ENCODE measurements at regions not wholly inside any gene's neighbourhood (a gene's known extent, or its start where the extent isn't known, plus 50 kb on each side); places are given as distances from the start of the nearest gene placed in this dataset.

GRCh38 chr3:177930771-177931170, 605.5 kb upstream of the KCNMB2 start:
- TF ChIP-seq CTCF (IDR thresholded peaks at IDR 0.05), result no peak
- no peak for TF ChIP-seq POLR2A (IDR thresholded peaks at IDR 0.05)

Measured in thyroid gland (tissue), 4 donors.